GM18502 (cell line): ENCODE measurements at regions not wholly inside any gene's neighbourhood (a gene's known extent, or its start where the extent isn't known, plus 50 kb on each side); places are given as distances from the start of the nearest gene placed in this dataset.
"Not testable (repeated sequence)": the region's sequence is repeated elsewhere in the genome, so short reads cannot be mapped to it uniquely, and the experiment has no call there.

Source experiments
- ATAC-seq: cut with Tn5 transposase; IDR thresholded peaks from one replicate; pipeline ENCODE4 v1.9.1; 2021; ENCODE audit warnings: mild to moderate bottlenecking; ENCODE audit not compliant: unreplicated experiment, poor library complexity

DNA sequence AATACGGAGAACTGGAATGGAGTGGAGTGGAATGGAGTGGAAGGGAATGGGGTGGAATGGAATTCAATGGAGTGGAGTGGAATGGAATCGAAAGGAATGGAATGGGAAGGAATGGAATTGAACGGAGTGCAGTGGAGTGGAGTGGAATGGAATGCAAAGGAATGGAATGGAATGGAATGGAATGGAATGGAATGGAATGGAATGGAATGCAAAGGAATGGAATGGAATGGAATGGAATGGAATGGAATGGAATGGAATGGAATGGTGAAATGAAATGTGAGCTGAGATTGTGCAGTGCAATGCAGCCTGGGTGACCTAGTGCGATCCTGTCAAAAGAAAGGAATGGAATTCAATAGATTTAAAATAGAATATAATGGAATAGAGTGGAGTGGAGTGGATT lies 357.3 kb upstream of the WSB1 start:
- not testable (repeated sequence) for ATAC-seq

GRCh38 chr17:26937750-26938322 lies 356.1 kb upstream of the WSB1 start:
- not testable (repeated sequence) for ATAC-seq

- ATAC-seq: not testable (repeated sequence)
These were observed 354.2 kb upstream of the WSB1 start for GRCh38 chr17:26939755-26940154.

DNA sequence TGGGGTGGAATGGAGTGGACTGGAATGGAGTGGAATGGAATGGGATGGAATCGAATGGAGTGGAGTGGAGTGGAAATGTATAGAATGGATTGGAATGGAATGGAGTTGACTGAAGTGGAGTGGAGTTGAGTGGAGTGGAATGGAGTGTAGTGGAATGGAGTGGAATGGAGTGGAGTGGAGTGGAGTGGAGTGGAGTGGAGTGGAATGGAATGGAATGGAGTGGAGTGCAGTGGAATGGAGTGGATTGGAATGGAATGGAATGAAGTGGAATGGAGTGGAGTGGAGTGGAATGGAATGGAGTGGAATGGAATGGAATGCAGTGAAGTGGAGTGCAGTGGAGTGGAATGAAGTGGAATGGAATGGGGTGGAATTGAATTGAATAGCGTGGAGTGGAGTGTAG lies 353.3 kb upstream of the WSB1 start:
- not testable (repeated sequence) for ATAC-seq

- ATAC-seq: no peak
These were observed 331.4 kb upstream of the WSB1 start for GRCh38 chr17:26962255-26963162.

DNA sequence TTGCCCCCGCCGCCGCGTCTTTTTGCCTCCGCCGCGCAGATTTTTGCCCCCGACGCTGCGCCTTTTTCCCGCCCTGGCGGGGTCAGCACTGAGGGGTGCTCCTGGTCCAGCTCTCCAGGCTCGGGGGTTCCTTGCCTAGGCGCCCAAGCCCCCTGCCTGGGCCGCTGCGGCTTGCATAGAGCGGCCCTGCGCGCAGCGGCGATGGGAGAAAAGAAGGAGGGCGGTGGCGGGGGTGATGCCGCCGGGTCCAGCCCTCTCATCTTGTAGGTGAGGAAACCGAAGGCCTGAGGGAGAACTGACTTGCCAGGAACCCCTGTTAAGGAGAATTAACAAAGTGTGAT lies 330.8 kb upstream of the WSB1 start:
- ATAC-seq: no peak

- not testable (repeated sequence) for ATAC-seq
These were observed 327.9 kb upstream of the WSB1 start for GRCh38 chr17:26965898-26966624.

DNA sequence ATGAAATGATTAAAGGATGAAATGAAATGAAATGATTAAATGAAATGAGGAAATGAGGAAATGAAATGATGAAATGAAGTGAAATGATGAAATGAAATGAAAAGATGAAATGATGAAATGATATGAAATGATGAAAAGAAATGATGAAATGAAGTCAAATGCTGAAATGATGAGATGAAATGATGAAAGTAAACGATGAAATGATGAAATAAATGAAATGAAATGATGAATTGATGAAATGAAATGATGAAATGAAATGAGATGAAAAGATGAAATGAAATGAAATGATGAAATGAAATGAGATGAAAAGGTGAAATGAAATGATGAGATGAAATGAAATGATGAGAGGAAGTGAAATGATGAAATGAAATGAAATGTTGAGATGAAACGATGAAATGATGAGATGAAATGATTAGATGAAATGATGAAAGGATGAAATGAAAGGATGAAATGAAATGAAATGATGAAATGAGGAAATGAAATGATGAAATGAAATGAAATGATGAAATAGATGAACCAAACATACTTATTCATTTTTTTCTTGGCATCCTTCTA lies 327.2 kb upstream of the WSB1 start:
- not testable (repeated sequence) for ATAC-seq

DNA sequence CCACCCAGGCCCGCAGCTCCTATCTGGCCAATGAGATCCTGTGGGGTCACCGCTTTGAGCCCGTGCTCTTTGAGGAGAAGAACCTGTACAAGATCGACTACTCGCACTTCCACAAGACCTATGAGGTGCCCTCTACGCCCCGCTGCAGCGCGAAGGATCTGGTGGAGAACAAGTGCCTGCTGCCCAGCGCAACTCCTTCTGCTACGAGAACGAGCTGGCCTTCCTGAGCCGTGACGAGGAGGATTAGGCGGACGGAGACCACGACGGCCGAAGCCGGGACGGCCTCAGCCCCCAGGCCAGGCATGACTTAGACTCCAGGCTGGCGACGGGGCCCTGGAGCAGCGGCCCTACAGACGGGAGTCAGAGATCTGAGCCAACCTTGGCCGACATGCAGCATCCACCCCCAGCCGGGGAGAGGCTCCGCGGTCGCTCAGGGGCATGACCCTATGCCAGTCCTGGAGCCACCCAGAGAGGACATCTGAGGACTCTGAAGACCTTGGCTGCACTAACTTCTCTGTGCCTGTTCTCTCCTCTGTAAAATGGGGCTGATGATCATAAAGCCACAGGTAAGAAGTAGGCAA lies 312.0 kb upstream of the WSB1 start:
- not testable (repeated sequence) for ATAC-seq

- ATAC-seq: not testable (repeated sequence)
These were observed 311.4 kb upstream of the WSB1 start for GRCh38 chr17:26982563-26982962.

- not testable (repeated sequence) for ATAC-seq
These were observed 306.1 kb upstream of the WSB1 start for GRCh38 chr17:26987851-26988250.

DNA sequence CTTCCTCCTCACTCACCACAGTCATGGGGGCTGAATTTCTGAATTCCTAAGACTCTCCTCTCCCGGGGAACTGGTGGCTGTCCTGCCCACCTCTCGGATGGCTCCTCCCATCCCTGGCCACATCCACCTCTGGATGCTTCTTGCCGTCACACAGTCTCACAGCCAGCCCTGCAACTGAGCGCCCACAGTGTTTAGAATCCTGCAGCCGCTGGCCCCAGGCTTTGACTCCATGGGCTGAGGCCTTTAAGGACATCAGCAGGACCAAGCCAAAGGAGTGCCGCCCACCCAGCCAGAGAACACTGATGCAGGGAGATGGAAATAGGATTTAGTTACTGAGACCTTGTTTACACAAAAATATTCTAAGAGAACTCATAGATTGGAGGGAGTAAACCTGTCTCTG lies 299.3 kb upstream of the WSB1 start:
- not testable (repeated sequence) for ATAC-seq

- ATAC-seq: not testable (repeated sequence)
These were observed 297.6 kb upstream of the WSB1 start for GRCh38 chr17:26996146-26996916.

GRCh38 chr17:27007734-27008531 lies 286.0 kb upstream of the WSB1 start:
- not testable (repeated sequence) for ATAC-seq

DNA sequence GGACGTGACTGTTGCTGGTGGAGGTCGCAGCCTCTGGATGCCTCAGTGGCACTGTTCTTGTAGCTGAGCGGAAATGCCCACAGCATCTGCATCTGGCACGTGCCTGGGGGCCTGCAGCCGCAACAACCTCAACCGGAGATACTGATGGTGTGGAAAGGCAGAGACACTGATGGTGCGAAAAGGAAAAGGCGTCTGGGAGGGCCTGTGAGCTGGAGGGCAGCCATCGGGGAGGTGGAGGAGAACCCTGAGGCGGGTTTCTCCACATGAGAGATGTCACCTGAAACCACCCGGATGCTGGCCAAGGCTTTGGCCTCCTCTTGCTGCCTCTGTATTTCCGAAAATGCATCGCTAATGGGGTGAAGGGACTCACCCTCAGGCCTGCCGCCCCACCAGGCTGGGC lies 284.8 kb upstream of the WSB1 start:
- ATAC-seq: no peak

DNA sequence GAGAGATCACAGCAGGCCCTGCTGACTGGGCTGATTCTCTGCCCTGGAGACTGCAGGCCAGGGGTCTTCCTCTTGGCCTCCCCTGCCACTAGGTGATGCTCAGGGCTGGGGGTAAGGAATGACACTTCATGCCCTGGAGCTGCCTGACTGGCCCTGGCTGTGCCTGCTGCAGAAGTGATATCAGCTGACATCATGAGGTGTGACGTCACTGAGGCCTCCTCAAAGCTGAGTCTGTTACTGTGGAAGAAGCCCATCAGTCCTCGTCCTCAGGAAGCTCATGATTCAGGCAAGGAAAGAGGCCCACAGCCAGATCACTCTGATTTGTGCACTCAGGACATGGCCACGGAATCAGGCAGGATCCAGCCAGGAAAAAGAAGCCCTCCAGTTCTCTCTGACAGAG lies 283.8 kb upstream of the WSB1 start:
- not testable (repeated sequence) for ATAC-seq

DNA sequence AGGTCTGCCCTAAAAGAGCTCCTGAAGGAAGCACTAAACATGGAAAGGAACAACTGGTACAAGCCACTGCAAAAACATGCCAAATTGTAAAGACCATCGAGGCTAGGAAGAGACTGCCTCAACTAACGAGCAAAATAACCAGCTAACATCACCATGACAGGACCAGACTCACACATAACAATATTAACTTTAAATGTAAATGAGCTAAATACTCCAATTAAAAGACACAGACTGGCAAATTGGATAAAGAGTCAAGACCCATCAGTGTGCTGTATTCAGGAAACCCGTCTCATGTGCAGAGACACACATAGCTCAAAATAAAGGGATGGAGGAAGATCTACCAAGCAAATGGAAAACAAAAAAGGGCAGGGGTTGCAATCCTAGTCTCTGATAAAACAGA lies 263.4 kb upstream of the WSB1 start:
- not testable (repeated sequence) for ATAC-seq

DNA sequence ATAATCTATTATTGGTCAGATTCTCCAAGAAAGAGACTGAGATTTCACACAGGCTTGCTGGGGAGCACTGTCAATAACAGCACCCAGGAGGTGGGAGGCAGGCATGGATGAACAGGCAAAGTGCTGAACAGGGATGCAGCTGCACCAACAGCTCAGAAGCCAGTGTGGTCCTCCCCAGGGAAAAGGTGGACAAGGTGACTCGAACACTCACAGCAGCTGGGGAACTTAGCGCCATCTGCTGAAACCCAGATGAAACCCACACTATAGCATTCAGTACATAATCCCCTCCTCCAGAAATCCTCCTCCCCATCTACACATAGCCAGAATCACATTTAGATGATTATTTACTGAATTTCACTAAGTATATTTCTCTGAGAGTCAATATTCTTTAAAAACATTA lies 255.2 kb upstream of the WSB1 start:
- ATAC-seq: no peak

GRCh38 chr17:27045039-27045438 lies 248.9 kb upstream of the WSB1 start:
- not testable (repeated sequence) for ATAC-seq
